ENCODE measurements at regions not wholly inside any gene's neighbourhood (a gene's known extent, or its start where the extent isn't known, plus 50 kb on each side); places are given as distances from the start of the nearest gene placed in this dataset.

DNA sequence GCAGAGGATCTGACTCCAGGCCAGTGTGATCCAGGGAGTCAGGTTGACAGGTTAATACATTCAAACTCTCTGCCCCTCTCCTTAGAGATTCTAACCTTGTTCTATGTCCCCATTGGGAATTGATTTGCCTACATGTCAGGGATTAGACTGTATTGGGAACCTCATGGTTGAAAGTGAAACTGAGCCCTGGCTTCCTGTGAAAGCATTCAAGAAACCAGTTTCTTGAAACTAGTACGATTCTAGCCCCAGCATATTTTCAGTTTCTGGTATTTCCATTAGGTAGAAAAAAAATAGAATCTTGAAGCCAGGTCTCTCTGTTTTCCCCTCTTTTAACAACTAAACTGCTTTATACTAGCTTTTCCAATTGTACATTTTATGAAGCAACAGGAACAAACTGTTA lies 140.4 kb upstream of the ABI3BP start:
- TF ChIP-seq, protein P1, sequence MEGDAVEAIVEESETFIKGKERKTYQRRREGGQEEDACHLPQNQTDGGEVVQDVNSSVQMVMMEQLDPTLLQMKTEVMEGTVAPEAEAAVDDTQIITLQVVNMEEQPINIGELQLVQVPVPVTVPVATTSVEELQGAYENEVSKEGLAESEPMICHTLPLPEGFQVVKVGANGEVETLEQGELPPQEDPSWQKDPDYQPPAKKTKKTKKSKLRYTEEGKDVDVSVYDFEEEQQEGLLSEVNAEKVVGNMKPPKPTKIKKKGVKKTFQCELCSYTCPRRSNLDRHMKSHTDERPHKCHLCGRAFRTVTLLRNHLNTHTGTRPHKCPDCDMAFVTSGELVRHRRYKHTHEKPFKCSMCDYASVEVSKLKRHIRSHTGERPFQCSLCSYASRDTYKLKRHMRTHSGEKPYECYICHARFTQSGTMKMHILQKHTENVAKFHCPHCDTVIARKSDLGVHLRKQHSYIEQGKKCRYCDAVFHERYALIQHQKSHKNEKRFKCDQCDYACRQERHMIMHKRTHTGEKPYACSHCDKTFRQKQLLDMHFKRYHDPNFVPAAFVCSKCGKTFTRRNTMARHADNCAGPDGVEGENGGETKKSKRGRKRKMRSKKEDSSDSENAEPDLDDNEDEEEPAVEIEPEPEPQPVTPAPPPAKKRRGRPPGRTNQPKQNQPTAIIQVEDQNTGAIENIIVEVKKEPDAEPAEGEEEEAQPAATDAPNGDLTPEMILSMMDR (IDR thresholded peaks at IDR 0.05) = no peak
- no peak for TF ChIP-seq POLR2A (IDR thresholded peaks at IDR 0.05)
